NK-92 (cell line): ENCODE measurements at regions not wholly inside any gene's neighbourhood (a gene's known extent, or its start where the extent isn't known, plus 50 kb on each side); places are given as distances from the start of the nearest gene placed in this dataset.

Experiments used
- DNase-seq: peaks from one replicate; lab custom pipeline; 2025; ENCODE audit not compliant: unreplicated experiment; lab: John Stamatoyannopoulos, UW

DNA sequence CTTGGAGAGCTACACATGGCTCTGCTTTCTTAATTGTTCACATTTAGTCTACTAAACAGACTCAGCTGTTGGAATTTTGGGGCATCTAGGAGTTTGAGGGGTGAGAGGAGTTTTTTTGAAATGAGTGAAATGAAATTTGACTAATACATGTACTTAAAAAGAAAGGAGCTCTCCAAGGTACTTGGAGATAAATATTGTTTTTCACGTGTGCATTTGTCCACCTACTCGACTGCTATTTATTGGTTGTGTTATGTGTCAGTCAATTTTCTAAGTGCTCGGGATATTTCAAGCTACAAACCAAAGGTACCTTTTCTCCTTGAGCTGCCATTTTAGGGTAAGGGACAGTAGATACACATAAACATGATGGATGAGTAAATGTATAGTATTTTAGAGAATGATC is 697.0 kb downstream of the LIG4 start:
- no peak for DNase-seq

DNA sequence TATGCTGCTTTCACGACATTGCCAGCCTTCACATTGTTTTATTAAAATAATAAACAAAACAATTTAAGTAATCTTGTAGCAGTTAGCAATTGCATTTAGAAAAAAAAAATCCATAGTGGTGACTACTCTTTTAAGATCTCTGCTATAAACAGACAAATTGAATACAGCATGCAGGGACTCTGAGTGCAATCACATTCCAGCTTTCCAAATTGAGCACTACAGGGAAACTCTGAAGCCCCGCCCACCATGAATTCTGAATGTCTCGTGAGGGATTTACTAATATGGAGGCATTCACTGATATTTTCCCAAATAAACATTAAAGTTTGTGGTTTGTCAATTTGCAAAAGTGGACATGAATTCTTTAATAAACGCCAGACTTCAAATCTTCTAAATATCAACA is 698.8 kb downstream of the LIG4 start:
- DNase-seq: no peak

DNA sequence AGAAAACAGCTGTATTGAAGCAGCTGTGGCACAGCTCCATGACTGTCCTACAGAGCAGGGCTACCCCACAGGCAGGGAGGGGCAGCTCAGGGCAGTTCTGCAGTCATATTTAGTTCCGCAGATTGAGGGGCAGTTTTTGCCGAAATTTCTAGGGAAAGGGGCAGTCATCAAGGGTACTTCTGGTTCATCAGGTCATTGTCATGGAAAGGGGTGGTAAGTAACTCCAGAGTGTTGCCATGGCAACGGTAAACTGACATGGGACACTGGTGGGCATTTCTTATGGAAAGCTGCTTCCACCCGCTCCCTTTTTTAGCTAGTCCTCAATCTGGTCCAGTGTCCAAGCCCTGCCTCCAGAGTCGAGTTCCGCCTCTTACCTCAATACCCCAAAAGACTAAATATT is 702.8 kb downstream of the LIG4 start:
- DNase-seq: no peak

DNA sequence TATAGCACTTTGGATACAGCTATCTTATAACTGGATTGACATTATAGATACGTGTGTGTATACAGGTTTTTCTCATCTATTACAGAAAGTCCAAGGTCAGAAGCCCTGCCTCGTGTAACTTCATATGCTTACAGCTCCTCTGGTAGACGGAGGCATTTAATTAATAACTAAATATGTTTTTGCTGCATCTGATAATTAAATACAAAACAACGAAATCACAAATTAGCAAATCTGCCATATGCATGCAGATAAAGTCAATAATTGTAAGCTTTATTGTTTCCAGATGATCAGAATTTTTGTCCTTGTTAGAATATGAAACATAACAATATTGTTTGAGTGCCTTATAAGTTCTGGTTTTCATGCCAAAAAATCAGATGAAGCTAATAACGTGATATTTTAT is 717.7 kb downstream of the LIG4 start:
- no peak for DNase-seq

DNA sequence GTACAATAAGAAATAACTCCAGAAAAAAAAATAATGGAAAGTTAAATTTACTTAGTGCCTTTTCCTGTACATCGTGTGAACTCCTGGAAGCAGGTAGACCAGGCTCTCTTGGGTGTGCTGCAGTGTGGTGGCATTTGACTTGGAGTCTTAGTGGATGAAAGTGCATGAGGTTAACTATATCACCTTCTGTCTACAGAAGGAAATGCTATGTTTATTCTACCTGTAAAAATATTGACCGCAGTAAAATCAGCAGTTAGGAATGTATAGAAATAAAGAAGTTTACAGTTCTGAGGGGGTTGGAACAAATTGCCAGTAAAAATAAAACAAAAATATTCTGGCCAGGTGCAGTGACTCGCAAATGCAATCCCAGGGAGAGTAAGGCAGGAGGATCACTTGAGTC is 722.1 kb downstream of the LIG4 start:
- DNase-seq: no peak

DNA sequence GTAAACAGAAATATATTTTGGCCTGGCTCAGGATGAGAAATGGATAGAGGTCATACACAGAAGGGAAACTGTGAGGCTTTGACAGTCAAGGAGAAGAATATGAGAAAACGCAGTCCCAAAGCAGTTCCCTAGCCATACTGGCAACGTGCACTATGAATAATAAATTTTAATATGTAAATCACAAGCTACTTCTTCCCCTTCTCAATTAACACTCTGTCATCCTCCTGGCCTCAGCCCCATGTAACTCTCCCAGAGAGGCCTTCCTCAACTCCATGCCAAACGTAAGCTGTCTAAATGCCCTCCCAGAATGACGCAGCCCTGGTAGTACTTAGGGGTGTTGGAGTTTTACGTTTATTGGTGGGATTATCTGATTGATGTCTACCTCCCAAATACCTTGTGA is 732.6 kb downstream of the LIG4 start:
- DNase-seq: no peak

DNA sequence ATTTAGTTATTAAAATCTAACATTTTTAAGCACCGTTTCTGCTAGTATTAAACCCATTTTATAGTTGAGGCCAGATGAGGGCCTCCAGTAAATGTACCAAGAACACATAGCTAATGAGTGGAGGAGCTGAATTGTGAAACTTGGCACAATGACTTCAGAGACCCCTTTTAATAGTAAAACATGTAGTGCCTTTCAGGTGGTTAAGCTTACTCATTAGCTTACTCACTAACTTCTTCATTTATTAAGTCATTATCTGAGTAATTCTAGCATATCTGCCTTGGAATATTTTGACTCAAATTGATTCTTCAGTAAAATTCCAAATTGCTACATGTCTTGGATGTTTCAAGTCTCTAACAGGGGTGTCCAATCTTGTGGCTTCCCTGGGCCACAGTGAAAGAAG is 735.2 kb downstream of the LIG4 start:
- DNase-seq: no peak

DNA sequence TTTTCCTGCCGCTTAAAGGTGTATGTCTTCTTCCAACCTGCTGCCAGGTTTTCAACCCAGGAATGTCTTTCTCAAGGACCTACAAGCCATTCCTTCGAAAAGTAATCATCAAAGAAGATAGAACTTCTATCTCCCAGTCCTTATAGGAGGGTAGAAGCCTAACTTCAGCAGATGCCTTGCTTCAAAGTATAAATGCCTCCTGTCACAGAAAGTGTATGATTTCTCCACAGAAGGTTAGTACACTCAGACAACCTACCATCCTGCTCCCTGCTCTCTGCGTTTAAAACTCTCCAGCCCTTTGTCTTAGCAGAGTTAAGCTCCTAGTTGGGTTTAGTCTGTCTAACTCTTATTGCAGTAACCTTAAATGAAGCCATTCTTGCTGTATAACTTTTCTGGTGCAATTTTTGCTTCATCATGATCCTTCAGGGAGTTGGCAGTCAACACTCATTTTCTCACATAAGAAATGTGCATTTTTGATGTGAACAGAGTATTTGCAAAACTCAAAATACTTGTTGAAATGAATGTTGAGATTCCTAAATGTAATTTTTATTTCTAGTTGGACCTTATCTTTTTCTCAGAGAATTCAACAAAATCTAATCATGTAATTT is 737.5 kb downstream of the LIG4 start:
- DNase-seq: no peak

DNA sequence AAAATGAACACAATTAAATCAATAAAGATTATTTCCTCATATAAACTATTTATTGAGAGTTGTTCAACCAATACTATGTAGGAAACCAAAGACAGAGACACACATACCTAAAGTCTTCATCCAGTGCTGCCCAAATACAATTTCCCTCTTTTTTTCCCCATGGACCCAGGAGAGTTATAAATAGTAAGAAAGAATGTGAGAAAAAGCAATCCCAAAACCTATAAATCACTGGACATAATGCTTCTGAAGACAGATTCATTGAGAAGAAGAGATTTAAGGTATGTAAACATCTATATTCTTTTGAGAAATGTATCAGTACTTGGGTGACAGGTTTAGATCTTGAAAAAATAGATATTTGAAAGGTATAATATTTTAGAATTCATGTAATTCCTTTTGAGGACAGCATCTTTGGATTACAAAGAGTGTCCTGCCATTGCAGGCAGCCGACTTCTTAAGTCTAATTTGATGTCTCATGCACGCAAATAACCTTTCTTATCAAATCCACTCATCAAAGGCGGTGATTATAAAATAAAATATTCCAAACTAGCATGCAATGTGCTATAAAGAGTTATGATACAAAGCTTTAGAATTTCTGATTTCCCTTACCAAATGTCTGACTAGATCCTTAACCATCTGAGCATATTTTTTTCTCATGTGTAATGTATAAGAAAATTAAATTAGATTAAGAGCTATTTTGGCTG is 739.4 kb downstream of the LIG4 start:
- DNase-seq: no peak

DNA sequence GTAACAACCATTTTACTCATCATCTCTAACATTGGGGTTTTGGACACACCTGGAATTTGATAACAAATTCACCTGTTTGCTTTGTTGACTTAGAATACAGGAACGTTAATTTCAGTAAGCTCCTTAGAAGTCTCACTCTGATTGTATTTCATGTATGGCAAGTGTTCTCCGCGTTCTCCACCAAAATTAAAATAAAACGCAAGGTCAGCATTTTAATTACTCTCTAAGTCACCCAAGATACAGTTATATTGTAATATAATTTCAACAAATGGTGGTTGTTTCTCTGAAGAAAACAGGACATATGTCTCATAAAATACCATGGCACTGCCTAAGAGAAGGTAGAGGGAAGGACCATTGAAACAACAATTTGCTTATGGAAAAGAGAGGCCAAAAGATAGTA is 742.1 kb downstream of the LIG4 start:
- DNase-seq: no peak

DNA sequence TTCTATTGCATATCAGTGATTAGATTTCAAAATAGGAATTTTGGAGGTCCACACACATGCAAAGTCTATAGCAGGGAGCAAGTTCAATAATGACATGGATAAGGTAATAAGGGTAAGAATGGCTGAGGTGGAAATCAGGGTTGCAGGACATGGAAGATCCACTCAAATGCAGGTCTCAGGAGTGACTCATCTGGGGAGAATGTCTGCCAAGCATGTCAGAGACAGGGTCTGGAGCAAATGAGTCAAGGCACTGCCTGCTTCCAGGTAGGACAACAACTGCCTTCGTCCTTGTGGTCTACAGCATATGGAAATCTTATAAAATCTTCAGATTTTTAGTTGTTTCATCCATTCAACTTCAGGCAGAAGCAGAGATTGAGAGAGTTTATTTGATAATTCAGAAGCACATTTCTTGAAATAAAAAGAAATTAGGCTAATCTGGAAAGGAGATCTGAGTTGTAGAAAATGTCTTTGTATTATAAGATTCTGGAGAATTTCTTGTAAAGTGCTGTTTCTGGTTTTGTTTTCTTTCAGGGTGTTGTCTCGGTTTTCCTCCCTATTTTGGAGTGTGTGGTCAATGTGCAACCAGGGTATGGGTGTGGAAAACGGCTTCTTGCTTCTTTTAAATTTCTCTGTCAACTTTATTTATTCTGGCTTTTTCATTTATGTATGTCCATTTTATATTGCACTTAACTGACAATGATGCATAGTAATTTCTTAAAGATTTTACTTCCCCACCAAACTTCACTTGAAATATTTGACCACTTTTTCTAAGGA is 748.8 kb downstream of the LIG4 start:
- DNase-seq: no peak

DNA sequence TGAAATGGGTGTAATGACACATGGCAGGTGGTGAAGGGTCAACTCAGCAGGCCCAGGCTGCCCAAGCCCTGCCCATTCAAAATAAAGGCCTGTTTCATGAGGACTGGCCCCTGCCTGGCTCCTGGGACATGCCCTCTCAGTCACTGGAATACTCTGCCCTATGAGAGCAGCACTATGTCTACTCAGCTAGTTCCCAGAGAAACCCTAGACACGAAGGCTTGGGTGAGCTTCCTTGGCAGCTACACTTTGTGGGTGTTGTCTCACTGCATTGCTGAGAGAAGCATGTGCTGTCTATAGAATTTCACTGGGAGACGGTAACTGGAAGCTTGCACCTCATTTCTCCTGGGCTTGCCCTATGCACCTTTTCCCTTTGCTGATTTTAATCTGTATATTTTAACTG is 752.8 kb downstream of the LIG4 start:
- DNase-seq: no peak

DNA sequence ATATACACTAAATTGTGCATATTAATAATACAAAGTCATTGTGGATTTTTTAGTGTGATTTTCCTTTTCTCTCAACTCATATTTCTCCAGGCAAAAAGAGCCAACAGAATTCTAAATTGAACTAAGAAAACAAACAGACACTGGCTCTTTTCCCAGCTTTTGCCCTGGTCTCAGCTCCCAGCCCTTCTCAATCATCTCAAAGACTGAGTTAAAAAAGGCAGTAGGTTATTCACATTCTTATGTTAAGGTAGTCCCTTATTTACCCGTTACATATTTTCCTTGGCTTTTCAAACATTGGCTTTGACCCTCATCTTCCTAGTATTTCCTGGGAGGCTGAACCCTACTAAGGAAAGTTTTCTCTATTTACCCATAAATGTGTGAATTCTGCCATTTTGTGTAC is 753.6 kb downstream of the LIG4 start:
- no peak for DNase-seq

DNA sequence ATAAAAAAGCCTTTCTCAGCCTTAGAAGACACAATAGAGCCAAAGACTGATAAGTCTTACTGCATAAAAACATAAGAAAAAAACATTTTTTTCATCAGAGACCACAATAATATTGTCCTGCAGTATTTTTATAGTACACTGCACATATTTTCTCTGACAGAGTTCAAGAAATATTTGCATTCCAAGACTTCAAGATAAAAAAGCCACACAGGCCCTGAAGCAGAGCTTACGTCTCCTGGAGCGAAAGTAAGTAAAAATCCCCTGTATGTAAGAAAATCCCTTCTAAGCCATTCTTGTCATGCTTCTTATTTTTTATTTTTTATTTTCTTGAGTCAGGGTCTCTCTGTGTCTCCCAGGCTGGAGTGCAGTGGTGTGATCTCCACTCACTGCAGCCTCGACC is 755.9 kb downstream of the LIG4 start:
- DNase-seq: no peak

DNA sequence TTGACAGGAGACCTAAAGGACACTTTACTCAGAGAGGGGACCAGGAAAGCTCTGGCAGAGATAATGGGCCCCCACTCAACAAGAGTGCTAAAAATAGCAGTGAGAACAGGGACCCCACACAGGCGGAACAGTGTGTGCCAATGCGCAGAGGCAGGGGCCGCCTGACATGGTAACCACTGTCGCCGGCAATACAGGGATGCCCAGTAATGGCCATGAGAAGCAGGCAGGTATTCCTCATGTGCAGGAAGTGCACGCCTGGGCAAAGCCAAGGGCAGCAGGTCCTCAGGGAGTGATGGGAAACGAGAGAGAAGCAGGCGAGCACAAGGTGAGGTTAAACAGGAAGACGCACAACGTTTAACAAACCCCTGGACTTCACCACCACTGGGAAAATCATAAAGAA is 757.1 kb downstream of the LIG4 start:
- DNase-seq: no peak

DNA sequence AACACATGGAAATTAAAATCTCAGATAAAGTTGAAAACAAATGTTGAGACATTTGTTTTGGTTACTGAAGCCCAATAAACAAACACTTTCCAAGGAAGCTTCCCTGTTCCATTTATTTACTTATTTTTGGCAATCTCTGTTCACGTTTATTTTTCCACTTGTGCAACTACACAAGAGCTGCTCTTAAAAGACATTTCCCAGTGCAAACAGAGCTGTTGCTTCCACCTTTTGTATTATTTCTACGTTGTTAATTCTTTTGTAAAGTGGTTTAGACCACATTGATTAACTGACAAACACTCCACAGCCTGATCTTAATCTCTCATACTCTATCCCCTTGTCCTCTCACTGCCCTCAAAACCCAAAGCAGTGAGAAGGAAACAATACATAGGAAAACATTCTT is 757.6 kb downstream of the LIG4 start:
- DNase-seq: no peak

DNA sequence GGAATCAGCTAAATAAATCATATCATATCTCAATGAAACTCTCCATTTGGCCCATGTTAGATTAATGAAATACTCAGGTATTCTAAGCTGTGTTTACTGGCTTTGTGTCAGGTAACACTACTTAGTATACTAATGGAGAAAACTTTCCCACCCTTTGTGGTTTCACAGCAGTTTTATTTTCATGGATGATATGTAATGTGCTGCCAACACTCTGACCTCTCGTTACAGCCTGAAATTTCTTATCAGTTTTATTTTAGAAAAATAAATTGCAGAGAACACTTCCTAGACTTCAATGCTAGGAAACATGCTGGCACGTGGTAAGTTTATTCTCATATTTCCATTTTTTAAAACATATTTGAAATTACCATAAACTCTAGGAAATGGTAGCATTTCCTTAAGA is 758.9 kb downstream of the LIG4 start:
- no peak for DNase-seq

DNA sequence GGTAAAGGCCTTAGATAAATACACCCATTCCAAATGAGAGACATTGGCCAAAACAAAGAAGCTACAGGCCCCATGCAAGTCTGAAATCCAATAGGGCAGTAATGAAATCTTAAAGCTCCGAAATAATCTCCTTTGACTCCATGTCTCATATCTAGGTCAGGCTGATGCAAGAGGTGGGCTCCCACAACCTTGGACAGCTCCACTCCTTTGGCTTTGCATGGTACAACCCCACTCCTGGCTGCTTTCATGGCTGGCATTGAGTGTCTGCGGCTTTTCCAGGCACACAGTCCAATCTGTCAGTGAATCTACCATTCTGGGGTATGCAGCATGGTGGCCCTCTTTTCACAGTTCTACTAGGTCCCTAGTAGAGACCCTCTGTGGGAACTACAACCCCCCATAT is 762.5 kb downstream of the LIG4 start:
- DNase-seq: no peak

DNA sequence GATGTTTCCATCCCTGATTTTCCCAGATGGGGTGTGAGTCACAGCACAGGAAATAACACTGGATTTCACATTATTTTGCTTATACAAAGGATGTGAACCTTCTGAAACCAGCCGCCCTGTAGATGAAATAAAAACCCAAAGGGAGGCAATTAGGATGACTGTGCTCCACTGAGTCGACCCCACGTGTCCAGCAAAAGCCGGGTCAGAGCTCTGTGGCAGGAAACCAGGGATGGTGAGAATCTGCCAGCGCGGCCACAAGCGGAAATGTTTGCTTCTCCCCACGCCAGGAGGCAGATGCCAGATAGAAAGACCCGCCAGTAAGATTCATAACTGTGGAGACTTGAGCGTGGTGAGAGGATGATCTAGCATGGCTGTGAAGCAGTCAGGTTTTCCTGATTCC is 764.4 kb downstream of the LIG4 start:
- no peak for DNase-seq

DNA sequence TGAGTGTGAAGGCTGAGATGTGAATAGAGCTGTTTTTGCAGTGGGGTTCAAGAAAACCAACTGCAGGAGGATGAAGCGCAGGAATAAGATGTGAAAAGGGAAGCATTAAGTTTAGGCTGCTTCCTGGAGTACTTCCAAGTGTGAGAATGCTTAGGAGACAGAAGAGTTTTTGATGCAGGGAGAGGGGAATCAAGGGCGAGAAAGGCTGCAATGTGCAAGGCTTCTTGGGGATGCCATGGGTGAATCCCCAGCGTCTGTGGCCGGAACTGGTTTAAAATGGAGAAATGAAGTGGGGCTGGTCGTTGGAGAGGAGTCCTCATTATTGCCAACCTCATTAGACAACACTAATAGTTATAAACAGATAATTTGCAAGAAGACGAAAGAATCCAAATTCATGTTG is 764.9 kb downstream of the LIG4 start:
- DNase-seq: no peak

DNA sequence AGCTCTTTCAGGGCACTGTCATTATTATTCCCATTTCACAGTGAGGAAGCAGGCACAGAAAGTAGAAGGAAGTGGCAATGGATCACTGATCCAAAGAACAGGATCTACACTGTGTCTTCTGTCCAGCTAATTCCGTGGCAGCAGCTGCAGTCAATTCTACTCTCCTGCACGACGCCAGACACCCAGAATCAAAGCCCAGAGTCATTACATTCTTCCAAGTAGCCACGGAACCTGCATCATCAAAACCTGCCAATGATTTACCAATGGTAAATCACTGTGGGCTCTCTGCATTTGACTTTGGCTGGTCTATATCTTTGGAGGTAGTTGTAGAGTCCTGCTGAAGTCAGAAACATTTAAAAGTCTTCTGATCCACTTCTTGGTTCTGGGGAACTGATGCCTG is 767.7 kb downstream of the LIG4 start:
- DNase-seq: no peak

DNA sequence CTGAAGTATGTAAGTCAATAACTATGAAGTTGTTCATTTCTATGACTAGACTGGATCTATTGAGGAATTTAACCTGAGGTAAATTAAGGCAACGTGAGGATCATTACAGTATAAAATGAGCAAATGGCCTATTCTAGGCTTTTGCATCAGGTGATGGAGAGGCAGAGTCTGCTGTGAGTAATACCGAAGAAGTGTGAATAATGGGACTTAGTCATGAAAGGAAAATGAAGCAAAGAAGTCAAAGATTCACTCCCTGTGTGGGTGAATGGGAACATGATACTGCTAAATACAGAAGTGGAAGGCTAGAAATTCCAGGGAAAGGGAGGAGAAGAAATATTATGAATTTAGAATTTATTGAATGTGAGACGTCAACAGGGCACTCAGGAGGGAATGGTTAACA is 774.1 kb downstream of the LIG4 start:
- DNase-seq: no peak

DNA sequence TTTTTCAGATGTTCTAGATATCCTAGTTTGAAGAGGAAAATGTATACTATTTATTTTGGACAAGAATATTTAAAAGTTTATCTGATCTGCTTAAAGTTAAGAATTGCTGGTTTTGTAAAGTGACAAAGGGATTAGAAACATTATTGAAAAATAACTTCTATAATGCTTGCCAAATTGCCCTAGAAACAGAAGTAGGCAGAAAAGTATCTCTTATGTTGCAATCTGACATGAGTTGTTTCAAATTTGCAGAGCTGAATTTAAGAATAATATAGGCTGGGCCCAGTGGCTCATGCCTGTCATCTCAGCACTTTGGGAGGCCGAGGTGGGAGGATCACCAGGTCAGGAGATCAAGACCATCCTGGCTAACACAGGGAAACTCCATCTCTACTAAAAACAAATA is 777.1 kb downstream of the LIG4 start:
- no peak for DNase-seq
